ENCODE measurements at regions not wholly inside any gene's neighbourhood (a gene's known extent, or its start where the extent isn't known, plus 50 kb on each side); places are given as distances from the start of the nearest gene placed in this dataset.
"Not testable (repeated sequence)": the region's sequence is repeated elsewhere in the genome, so short reads cannot be mapped to it uniquely, and the experiment has no call there.

- Mint-ChIP-seq H3K4me3 (no peak overlapping the region), H3K9me3 (no peaks in the 10 kb centered on the region), H3K27ac (no peak overlapping the region), H3K4me1 (ENCODE audit: low read depth) (no peaks in the 10 kb centered on the region), H3K27me3 (ENCODE audit: insufficient read depth) (peaks cover 4% of the 10 kb centered on the region), H3K36me3 (ENCODE audit: low read depth) (no peaks in the 10 kb centered on the region)
- intact Hi-C loops (cut with micrococcal nuclease) = no loop called here
- DNase-seq (ENCODE audit: low spot score) = no peak
Measured at GRCh38 chr11:134958870-134959269, 546.8 kb upstream of the B3GAT1 start.

DNA sequence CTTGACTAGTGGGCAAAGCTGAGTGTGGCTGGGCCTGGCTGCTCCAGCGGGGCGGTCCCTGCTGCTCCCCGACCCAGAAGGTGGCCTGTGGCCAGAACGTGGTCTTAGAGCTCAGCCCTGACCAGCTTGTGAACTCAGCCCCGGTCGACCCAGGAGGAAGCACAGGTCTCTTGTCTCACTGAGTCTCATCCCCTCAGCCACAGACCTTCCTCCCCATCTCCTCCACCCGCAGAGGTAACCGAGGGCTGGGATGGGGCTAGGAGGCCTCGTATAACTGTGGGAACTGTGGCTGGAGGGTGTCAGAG lies 546.2 kb upstream of the B3GAT1 start:
- peaks cover 4% of the 10 kb centered on the region for H3K27me3 Mint-ChIP-seq (ENCODE audit: insufficient read depth)
- no peaks in the 10 kb centered on the region for H3K4me1 Mint-ChIP-seq (ENCODE audit: low read depth)
- no peak overlapping the region for H3K27ac Mint-ChIP-seq
- intact Hi-C loops (cut with micrococcal nuclease) = no loop called here
- H3K36me3 Mint-ChIP-seq (ENCODE audit: low read depth) = no peaks in the 10 kb centered on the region
- H3K4me3 Mint-ChIP-seq = no peak overlapping the region
- H3K9me3 Mint-ChIP-seq = no peaks in the 10 kb centered on the region
- no peak for DNase-seq (ENCODE audit: low spot score)

GRCh38 chr11:134957540-134958335 lies 545.7 kb upstream of the B3GAT1 start:
- Mint-ChIP-seq H3K27me3 (ENCODE audit: insufficient read depth) (peaks cover 4% of the 10 kb centered on the region), H3K9me3 (no peaks in the 10 kb centered on the region), H3K36me3 (ENCODE audit: low read depth) (no peaks in the 10 kb centered on the region), H3K27ac (no peak overlapping the region), H3K4me1 (ENCODE audit: low read depth) (no peaks in the 10 kb centered on the region), H3K4me3 (no peak overlapping the region)
- intact Hi-C loops (cut with micrococcal nuclease) = no loop called here
- DNase-seq (ENCODE audit: low spot score) = no peak

DNA sequence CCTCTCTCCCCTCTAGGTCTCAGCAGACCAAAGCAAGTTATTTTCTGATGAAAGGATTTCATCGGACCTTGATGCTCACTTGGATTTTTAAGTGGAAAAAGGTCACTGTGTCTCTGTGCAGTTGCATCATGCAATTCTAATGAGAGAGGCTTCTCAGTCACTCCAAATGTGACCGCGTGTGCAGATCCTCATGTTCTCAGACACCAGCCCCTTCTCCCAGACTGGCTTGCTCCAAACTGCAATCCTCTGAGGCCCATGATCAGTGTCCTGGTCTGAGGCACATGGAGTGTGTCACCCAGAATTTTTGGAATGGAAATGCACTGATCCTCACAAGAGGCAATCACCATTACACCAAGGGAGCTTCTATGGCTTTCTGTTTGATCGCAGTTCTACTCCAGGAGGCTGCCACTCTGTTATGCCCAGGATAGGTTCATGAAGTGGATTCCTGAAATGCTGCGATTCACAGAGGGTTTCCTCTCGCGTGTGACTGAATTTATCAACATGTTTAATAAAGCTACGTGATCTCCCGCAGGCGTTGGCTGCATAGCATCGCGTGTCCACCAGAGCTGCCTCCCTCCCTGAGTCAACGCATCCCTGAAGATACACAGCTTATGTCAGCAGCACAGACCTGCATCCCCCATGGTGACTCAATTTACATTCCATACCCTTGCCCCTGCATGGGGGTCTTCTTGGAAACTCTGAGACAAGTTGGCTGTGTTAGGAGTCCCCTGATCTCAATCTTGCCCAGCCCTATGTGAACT lies 544.6 kb upstream of the B3GAT1 start:
- no peak overlapping the region for H3K27ac Mint-ChIP-seq
- DNase-seq (ENCODE audit: low spot score) = no peak
- H3K4me1 Mint-ChIP-seq (ENCODE audit: low read depth) = no peaks in the 10 kb centered on the region
- no peaks in the 10 kb centered on the region for H3K36me3 Mint-ChIP-seq (ENCODE audit: low read depth)
- H3K4me3 Mint-ChIP-seq = no peak overlapping the region
- H3K27me3 Mint-ChIP-seq (ENCODE audit: insufficient read depth) = peaks cover 1% of the 10 kb centered on the region
- intact Hi-C loops (cut with micrococcal nuclease) = no loop called here
- no peaks in the 10 kb centered on the region for H3K9me3 Mint-ChIP-seq

DNA sequence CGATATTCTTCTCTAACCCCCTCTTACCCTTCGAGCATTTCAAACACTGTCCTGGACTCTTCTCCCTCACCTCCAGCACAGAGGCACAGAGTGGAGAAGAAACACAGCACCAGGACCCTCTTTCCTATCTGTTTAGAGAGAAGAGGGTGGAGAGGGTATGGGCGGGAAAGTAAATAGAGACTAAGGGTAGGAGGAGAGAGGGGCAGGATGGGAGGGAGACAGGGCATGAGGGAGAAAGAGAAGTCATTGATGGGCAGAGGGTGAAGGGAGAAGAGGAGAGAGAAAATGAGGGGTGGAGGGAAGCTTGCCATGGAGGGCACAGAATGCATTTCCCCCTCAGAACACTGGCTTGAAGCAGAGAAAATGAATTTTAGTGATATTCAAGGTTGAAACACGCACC lies 543.9 kb upstream of the B3GAT1 start:
- H3K36me3 Mint-ChIP-seq (ENCODE audit: low read depth); H3K27me3 Mint-ChIP-seq (ENCODE audit: insufficient read depth); intact Hi-C loops (cut with micrococcal nuclease); H3K27ac Mint-ChIP-seq; DNase-seq (ENCODE audit: low spot score); H3K4me1 Mint-ChIP-seq (ENCODE audit: low read depth); H3K4me3 Mint-ChIP-seq; H3K9me3 Mint-ChIP-seq: not testable (repeated sequence)

GRCh38 chr11:134955281-134955680 lies 543.2 kb upstream of the B3GAT1 start:
- no peaks in the 10 kb centered on the region for H3K36me3 Mint-ChIP-seq (ENCODE audit: low read depth)
- no peaks in the 10 kb centered on the region for H3K4me1 Mint-ChIP-seq (ENCODE audit: low read depth)
- peaks cover 1% of the 10 kb centered on the region for H3K27me3 Mint-ChIP-seq (ENCODE audit: insufficient read depth)
- H3K9me3 Mint-ChIP-seq = no peaks in the 10 kb centered on the region
- no peak overlapping the region for H3K27ac Mint-ChIP-seq
- H3K4me3 Mint-ChIP-seq = no peak overlapping the region
- no peak for DNase-seq (ENCODE audit: low spot score)
- intact Hi-C loops (cut with micrococcal nuclease) = no loop called here

DNA sequence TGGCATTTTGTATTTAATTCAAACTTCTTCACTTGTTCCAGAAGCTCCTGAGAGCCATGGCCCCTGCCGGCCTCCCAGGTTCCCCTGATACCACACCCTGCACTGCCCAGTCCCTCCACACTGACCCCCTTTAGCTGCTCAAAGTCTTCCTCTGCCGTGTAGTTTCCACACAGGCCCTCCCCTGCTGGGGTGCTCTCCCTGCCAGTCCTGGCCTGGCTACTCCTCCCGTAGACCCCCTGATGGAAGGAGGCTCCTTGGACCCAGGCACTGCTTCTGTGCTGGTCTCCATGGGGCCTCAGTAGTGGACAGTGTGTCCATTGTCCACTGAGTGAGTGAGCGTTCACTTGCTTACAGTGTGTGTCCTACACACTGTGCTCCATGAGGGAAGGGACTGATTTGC lies 542.4 kb upstream of the B3GAT1 start:
- H3K4me3 Mint-ChIP-seq; H3K9me3 Mint-ChIP-seq; H3K4me1 Mint-ChIP-seq (ENCODE audit: low read depth); intact Hi-C loops (cut with micrococcal nuclease); H3K36me3 Mint-ChIP-seq (ENCODE audit: low read depth); H3K27ac Mint-ChIP-seq; H3K27me3 Mint-ChIP-seq (ENCODE audit: insufficient read depth); DNase-seq (ENCODE audit: low spot score): not testable (repeated sequence)

GRCh38 chr11:134953417-134953970 lies 541.5 kb upstream of the B3GAT1 start:
- H3K27me3 Mint-ChIP-seq (ENCODE audit: insufficient read depth); intact Hi-C loops (cut with micrococcal nuclease); H3K27ac Mint-ChIP-seq; DNase-seq (ENCODE audit: low spot score); H3K4me3 Mint-ChIP-seq; H3K36me3 Mint-ChIP-seq (ENCODE audit: low read depth); H3K9me3 Mint-ChIP-seq; H3K4me1 Mint-ChIP-seq (ENCODE audit: low read depth): not testable (repeated sequence)

DNA sequence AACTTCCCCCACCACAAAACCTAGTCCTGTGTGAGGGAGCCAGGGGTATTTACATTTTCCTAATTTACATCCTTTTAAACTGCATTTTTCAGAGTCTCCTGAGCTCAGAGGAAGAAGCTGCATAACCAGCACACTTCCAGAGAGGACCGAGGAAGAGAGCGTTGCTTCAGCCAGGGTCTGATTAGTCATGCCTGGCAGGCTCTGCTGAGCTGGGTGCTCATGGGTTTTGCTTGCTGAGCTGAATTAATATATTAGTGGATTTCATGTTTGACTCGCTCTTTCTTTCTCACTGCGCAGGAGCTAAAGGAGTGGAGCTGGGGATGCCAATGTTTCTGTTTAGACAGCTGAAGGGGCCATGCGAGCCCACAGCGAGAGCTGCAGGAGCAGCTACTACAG lies 539.3 kb upstream of the B3GAT1 start:
- DNase-seq (ENCODE audit: low spot score) = no peak
- intact Hi-C loops (cut with micrococcal nuclease) = no loop called here
- no peaks in the 10 kb centered on the region for H3K9me3 Mint-ChIP-seq
- no peak overlapping the region for H3K27ac Mint-ChIP-seq
- H3K36me3 Mint-ChIP-seq (ENCODE audit: low read depth) = no peaks in the 10 kb centered on the region
- no peak overlapping the region for H3K4me3 Mint-ChIP-seq
- peaks cover 1% of the 10 kb centered on the region for H3K27me3 Mint-ChIP-seq (ENCODE audit: insufficient read depth)
- H3K4me1 Mint-ChIP-seq (ENCODE audit: low read depth) = no peaks in the 10 kb centered on the region

DNA sequence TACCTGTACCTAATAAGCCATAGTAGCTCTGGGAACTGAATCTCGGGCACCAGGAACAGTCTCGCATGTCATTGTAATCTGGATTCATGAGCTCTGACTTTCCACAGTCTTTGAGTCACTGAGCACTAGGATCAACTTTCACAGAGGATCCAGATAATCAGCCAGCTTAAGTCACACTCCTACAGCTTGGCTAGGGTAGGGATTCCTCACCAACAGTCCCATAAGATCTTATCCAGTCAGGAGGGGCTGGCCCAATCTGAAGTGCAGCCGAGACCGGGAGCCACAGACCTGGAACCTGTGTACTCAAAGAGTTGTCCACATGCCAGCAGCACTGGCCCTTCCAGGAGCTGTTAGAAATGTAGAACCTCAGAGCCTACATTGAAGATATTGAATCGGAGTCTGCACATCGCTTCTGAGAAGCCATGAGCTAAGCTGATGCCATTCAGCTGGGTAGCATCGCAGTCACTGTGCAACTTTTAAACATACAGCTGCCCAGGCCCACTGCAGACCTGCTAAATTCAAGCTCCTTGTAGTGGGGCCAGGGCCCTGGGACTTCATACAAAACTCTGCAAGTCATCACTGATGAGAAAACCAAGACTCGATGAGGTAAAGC lies 538.8 kb upstream of the B3GAT1 start:
- no peak for DNase-seq (ENCODE audit: low spot score)
- intact Hi-C loops (cut with micrococcal nuclease) = no loop called here
- Mint-ChIP-seq H3K9me3 (no peaks in the 10 kb centered on the region), H3K36me3 (ENCODE audit: low read depth) (no peaks in the 10 kb centered on the region), H3K4me1 (ENCODE audit: low read depth) (no peaks in the 10 kb centered on the region), H3K4me3 (no peak overlapping the region), H3K27ac (no peak overlapping the region), H3K27me3 (ENCODE audit: insufficient read depth) (peaks cover 1% of the 10 kb centered on the region)

- H3K27ac Mint-ChIP-seq = no peak overlapping the region
- no peak for DNase-seq (ENCODE audit: low spot score)
- H3K4me3 Mint-ChIP-seq = no peak overlapping the region
- no peaks in the 10 kb centered on the region for H3K4me1 Mint-ChIP-seq (ENCODE audit: low read depth)
- intact Hi-C loops (cut with micrococcal nuclease) = no loop called here
- no peaks in the 10 kb centered on the region for H3K36me3 Mint-ChIP-seq (ENCODE audit: low read depth)
- H3K9me3 Mint-ChIP-seq = no peaks in the 10 kb centered on the region
- peaks cover 1% of the 10 kb centered on the region for H3K27me3 Mint-ChIP-seq (ENCODE audit: insufficient read depth)
Measured at GRCh38 chr11:134949121-134950090, 537.4 kb upstream of the B3GAT1 start.

DNA sequence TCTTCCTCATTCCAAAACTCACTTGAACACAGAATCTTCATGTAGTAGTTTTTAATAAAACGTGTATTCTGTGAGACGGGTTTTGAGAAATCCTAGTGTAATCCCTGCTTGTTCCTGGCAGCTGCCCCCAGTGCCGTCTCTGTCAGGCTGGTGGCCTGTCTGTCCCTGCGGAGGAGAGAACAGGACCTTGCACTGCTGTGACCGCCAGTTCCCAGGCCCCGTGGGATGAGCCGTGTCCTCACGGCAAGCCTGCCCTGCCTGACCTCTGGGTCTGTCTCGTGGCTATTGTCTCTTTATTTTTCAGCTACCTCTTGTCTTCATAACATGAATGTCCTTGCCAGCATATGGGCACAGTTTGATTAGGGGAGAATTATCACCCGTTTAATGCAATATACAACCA lies 535.5 kb upstream of the B3GAT1 start:
- no peak for DNase-seq (ENCODE audit: low spot score)
- H3K36me3 Mint-ChIP-seq (ENCODE audit: low read depth) = no peaks in the 10 kb centered on the region
- H3K4me1 Mint-ChIP-seq (ENCODE audit: low read depth) = no peaks in the 10 kb centered on the region
- intact Hi-C loops (cut with micrococcal nuclease) = no loop called here
- no peaks in the 10 kb centered on the region for H3K27me3 Mint-ChIP-seq (ENCODE audit: insufficient read depth)
- no peak overlapping the region for H3K4me3 Mint-ChIP-seq
- H3K9me3 Mint-ChIP-seq = no peaks in the 10 kb centered on the region
- H3K27ac Mint-ChIP-seq = no peak overlapping the region
